HEK293 (cell line): ENCODE measurements at regions not wholly inside any gene's neighbourhood (a gene's known extent, or its start where the extent isn't known, plus 50 kb on each side); places are given as distances from the start of the nearest gene placed in this dataset.

Experiments used
- CTCF ChIA-PET: fragments of 350-600 bp; formaldehyde crosslinking; extraction: SDS; loops from one replicate; lab custom pipeline; 2021; ENCODE audit warnings: antibody characterized with exemption; lab: Yijun Ruan, JAX
- POLR2A ChIA-PET: fragments of 300-600 bp; formaldehyde crosslinking; extraction: SDS; loops from one replicate; lab custom pipeline; 2020; ENCODE audit warnings: antibody characterized with exemption, inconsistent platforms; lab: Yijun Ruan, JAX
- H3K27ac ChIP-seq: fragments of 200-500 bp; sonication (Bioruptor generic); 2 replicates; pipeline ENCODE4 v1.5.1; 2014; ENCODE audit warnings: low read depth, low read length, control low read depth, inconsistent platforms; ENCODE audit errors: extremely low read depth
- H3K36me3 ChIP-seq, 2 experiments: fragments of 200-500 bp in 1 of 2; sonication (Bioruptor generic) in 1 of 2; 1 replicate in 1 of 2; 2 replicates in 1 of 2; pipeline ENCODE4 v1.5.1; 2014 to 2017; ENCODE audit warnings: inconsistent platforms in 2 of 2, low read length in 2 of 2; ENCODE audit not compliant: control insufficient read depth in 2 of 2, insufficient read depth in 1 of 2
- H3K4me1 ChIP-seq: fragments of 200-500 bp; sonication (Bioruptor generic); 2 replicates; pipeline ENCODE4 v1.5.1; 2014; ENCODE audit warnings: mild to moderate bottlenecking, low read length, inconsistent platforms; ENCODE audit not compliant: control insufficient read depth, insufficient read depth
- H3K4me3 ChIP-seq: 2 replicates; pipeline ENCODE4 v1.5.1; 2011; ENCODE audit warnings: low read depth, mild to moderate bottlenecking, control low read depth, low read length, moderate library complexity
- H3K9me3 ChIP-seq: fragments of 200-500 bp; sonication (Bioruptor generic); 2 replicates; pipeline ENCODE4 v1.5.1; 2014; ENCODE audit warnings: low read depth, low read length, inconsistent platforms; ENCODE audit not compliant: control insufficient read depth, insufficient read depth
- KLF16 ChIP-seq: fragments of 450-650 bp; formaldehyde crosslinking; IDR thresholded peaks from 2 replicates; pipeline ENCODE4 v1.5.1; 2017; ENCODE audit warnings: missing biosample characterization, missing genetic modification characterization
- KLF9 ChIP-seq: fragments of 450-650 bp; formaldehyde crosslinking; IDR thresholded peaks from 2 replicates; pipeline ENCODE4 v1.5.1; 2016; ENCODE audit warnings: missing biosample characterization, missing genetic modification characterization, low read depth
- PRDM1 ChIP-seq: fragments of 450-650 bp; formaldehyde crosslinking; IDR thresholded peaks from 2 replicates; pipeline ENCODE4; 2016; ENCODE audit warnings: missing biosample characterization, missing genetic modification characterization
- SCRT2 ChIP-seq: fragments of 450-650 bp; formaldehyde crosslinking; IDR thresholded peaks from 2 replicates; pipeline ENCODE4 v1.5.1; 2016; ENCODE audit warnings: missing biosample characterization, missing genetic modification characterization
- ZBTB1 ChIP-seq: fragments of 450-650 bp; formaldehyde crosslinking; IDR thresholded peaks from 2 replicates; pipeline ENCODE4 v1.5.1; 2016; ENCODE audit warnings: missing biosample characterization, missing genetic modification characterization
- ZNF114 ChIP-seq: fragments of 450-650 bp; formaldehyde crosslinking; IDR thresholded peaks from 2 replicates; pipeline ENCODE4 v1.5.0; 2017; ENCODE audit warnings: missing biosample characterization, missing genetic modification characterization
- ZNF211 ChIP-seq: fragments of 450-650 bp; formaldehyde crosslinking; IDR thresholded peaks from 2 replicates; pipeline ENCODE4 v1.5.1; 2016; ENCODE audit warnings: low read depth, missing biosample characterization, missing genetic modification characterization
- ZNF302 ChIP-seq: fragments of 450-650 bp; formaldehyde crosslinking; IDR thresholded peaks from 2 replicates; pipeline ENCODE4 v1.5.1; 2016; ENCODE audit warnings: missing biosample characterization, missing genetic modification characterization, low read depth
- ZNF48 ChIP-seq: fragments of 450-650 bp; formaldehyde crosslinking; IDR thresholded peaks from 2 replicates; pipeline ENCODE4 v1.5.1; 2016; ENCODE audit warnings: missing biosample characterization, missing genetic modification characterization
- ZNF488 ChIP-seq: fragments of 450-650 bp; formaldehyde crosslinking; IDR thresholded peaks from 2 replicates; pipeline ENCODE4 v1.5.1; 2016; ENCODE audit warnings: missing biosample characterization, missing genetic modification characterization
- ZNF624 ChIP-seq: fragments of 450-650 bp; formaldehyde crosslinking; IDR thresholded peaks from 2 replicates; pipeline ENCODE4 v1.5.1; 2017; ENCODE audit warnings: missing biosample characterization, missing genetic modification characterization
- ZNF792 ChIP-seq: fragments of 450-650 bp; formaldehyde crosslinking; IDR thresholded peaks from 2 replicates; pipeline ENCODE4 v1.5.1; 2016; ENCODE audit warnings: missing biosample characterization, missing genetic modification characterization
- TF ChIP-seq, protein P1 (sequence below): fragments of 450-650 bp; formaldehyde crosslinking; IDR thresholded peaks from 2 replicates; pipeline ENCODE4 v1.5.1; 2016; ENCODE audit warnings: missing biosample characterization, missing genetic modification characterization, low read depth
- TF ChIP-seq, protein P2 (sequence below): fragments of 450-650 bp; formaldehyde crosslinking; IDR thresholded peaks from 2 replicates; pipeline ENCODE4 v1.5.1; 2016; ENCODE audit warnings: missing biosample characterization, missing genetic modification characterization
- TF ChIP-seq, protein P3 (sequence below): fragments of 450-650 bp; formaldehyde crosslinking; IDR thresholded peaks from 2 replicates; pipeline ENCODE4 v1.5.1; 2016; ENCODE audit warnings: missing biosample characterization, missing genetic modification characterization
- TF ChIP-seq, protein P4 (sequence below): fragments of 450-650 bp; formaldehyde crosslinking; IDR thresholded peaks from 2 replicates; pipeline ENCODE4 v1.5.1; 2016; ENCODE audit warnings: missing biosample characterization, missing genetic modification characterization
- TF ChIP-seq, protein P5 (sequence below): fragments of 450-650 bp; formaldehyde crosslinking; conservative IDR thresholded peaks from 2 replicates; pipeline ENCODE4 v1.5.1; 2016; ENCODE audit warnings: low read depth, missing biosample characterization, missing genetic modification characterization

DNA sequence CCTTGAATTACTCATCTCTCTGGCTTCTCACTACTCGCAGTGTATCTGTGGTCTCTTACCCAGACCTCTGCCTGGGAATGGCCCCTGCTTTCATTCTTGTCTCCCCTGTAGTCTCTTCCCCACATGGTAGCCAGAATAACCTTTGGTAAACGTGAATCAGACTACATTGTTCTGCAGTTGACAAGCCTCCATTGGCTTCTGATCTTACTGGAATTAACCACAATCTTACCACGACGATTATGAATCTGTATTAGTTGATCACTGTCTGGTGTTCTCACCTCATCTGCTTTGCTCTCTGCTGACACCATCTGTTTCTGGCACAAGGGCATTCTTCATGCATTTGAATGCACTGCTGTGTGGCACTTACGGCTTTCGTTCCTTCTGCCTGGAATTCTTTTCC, 781.2 kb downstream of the MTRR start (continued):
- TF ChIP-seq, protein P1, sequence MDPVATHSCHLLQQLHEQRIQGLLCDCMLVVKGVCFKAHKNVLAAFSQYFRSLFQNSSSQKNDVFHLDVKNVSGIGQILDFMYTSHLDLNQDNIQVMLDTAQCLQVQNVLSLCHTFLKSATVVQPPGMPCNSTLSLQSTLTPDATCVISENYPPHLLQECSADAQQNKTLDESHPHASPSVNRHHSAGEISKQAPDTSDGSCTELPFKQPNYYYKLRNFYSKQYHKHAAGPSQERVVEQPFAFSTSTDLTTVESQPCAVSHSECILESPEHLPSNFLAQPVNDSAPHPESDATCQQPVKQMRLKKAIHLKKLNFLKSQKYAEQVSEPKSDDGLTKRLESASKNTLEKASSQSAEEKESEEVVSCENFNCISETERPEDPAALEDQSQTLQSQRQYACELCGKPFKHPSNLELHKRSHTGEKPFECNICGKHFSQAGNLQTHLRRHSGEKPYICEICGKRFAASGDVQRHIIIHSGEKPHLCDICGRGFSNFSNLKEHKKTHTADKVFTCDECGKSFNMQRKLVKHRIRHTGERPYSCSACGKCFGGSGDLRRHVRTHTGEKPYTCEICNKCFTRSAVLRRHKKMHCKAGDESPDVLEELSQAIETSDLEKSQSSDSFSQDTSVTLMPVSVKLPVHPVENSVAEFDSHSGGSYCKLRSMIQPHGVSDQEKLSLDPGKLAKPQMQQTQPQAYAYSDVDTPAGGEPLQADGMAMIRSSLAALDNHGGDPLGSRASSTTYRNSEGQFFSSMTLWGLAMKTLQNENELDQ (tag by site-specific recombination): no peak
- TF ChIP-seq ZNF624 (tag by site-specific recombination) (no peak), ZNF488 (tag by site-specific recombination) (no peak)

- Histone ChIP-seq H3K9me3 (no peaks in the 10 kb centered on the region), H3K4me1 (no peaks in the 10 kb centered on the region), H3K36me3 (no peaks in the 10 kb centered on the region), H3K27ac (no peak overlapping the region), H3K4me3 (no peak overlapping the region)
- ChIA-PET POLR2A (no interaction called here), CTCF (no interaction called here)
- peak; percentile 97 for TF ChIP-seq PRDM1 (tag by site-specific recombination)
- TF ChIP-seq, protein P2, sequence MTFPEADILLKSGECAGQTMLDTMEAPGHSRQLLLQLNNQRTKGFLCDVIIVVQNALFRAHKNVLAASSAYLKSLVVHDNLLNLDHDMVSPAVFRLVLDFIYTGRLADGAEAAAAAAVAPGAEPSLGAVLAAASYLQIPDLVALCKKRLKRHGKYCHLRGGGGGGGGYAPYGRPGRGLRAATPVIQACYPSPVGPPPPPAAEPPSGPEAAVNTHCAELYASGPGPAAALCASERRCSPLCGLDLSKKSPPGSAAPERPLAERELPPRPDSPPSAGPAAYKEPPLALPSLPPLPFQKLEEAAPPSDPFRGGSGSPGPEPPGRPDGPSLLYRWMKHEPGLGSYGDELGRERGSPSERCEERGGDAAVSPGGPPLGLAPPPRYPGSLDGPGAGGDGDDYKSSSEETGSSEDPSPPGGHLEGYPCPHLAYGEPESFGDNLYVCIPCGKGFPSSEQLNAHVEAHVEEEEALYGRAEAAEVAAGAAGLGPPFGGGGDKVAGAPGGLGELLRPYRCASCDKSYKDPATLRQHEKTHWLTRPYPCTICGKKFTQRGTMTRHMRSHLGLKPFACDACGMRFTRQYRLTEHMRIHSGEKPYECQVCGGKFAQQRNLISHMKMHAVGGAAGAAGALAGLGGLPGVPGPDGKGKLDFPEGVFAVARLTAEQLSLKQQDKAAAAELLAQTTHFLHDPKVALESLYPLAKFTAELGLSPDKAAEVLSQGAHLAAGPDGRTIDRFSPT (tag by site-specific recombination): no peak
- TF ChIP-seq, protein P3, sequence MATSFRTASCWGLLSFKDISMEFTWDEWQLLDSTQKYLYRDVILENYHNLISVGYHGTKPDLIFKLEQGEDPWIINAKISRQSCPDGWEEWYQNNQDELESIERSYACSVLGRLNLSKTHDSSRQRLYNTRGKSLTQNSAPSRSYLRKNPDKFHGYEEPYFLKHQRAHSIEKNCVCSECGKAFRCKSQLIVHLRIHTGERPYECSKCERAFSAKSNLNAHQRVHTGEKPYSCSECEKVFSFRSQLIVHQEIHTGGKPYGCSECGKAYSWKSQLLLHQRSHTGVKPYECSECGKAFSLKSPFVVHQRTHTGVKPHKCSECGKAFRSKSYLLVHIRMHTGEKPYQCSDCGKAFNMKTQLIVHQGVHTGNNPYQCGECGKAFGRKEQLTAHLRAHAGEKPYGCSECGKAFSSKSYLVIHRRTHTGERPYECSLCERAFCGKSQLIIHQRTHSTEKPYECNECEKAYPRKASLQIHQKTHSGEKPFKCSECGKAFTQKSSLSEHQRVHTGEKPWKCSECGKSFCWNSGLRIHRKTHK (tag by site-specific recombination): no peak
These were observed 791.4 kb downstream of the MTRR start for GRCh38 chr5:8660133-8660893.

GRCh38 chr5:8663374-8663773, 794.4 kb downstream of the MTRR start:
- Histone ChIP-seq H3K4me3 (no peak overlapping the region), H3K9me3 (no peaks in the 10 kb centered on the region), H3K27ac (no peak overlapping the region), H3K4me1 (no peaks in the 10 kb centered on the region), H3K36me3 (no peaks in the 10 kb centered on the region)
- CTCF ChIA-PET: no interaction called here
- POLR2A ChIA-PET: no interaction called here
- TF ChIP-seq, protein P4, sequence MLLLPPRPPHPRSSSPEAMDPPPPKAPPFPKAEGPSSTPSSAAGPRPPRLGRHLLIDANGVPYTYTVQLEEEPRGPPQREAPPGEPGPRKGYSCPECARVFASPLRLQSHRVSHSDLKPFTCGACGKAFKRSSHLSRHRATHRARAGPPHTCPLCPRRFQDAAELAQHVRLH (tag by site-specific recombination): no peak
- TF ChIP-seq KLF9 (tag by site-specific recombination) (no peak), ZNF211 (tag by site-specific recombination) (no peak), ZBTB1 (tag by site-specific recombination) (no peak), ZNF792 (tag by site-specific recombination) (no peak), KLF16 (no peak), SCRT2 (tag by site-specific recombination) (no peak), ZNF302 (tag by site-specific recombination) (no peak), ZNF48 (tag by site-specific recombination) (no peak), ZNF114 (tag by site-specific recombination) (no peak)
- TF ChIP-seq, protein P5, sequence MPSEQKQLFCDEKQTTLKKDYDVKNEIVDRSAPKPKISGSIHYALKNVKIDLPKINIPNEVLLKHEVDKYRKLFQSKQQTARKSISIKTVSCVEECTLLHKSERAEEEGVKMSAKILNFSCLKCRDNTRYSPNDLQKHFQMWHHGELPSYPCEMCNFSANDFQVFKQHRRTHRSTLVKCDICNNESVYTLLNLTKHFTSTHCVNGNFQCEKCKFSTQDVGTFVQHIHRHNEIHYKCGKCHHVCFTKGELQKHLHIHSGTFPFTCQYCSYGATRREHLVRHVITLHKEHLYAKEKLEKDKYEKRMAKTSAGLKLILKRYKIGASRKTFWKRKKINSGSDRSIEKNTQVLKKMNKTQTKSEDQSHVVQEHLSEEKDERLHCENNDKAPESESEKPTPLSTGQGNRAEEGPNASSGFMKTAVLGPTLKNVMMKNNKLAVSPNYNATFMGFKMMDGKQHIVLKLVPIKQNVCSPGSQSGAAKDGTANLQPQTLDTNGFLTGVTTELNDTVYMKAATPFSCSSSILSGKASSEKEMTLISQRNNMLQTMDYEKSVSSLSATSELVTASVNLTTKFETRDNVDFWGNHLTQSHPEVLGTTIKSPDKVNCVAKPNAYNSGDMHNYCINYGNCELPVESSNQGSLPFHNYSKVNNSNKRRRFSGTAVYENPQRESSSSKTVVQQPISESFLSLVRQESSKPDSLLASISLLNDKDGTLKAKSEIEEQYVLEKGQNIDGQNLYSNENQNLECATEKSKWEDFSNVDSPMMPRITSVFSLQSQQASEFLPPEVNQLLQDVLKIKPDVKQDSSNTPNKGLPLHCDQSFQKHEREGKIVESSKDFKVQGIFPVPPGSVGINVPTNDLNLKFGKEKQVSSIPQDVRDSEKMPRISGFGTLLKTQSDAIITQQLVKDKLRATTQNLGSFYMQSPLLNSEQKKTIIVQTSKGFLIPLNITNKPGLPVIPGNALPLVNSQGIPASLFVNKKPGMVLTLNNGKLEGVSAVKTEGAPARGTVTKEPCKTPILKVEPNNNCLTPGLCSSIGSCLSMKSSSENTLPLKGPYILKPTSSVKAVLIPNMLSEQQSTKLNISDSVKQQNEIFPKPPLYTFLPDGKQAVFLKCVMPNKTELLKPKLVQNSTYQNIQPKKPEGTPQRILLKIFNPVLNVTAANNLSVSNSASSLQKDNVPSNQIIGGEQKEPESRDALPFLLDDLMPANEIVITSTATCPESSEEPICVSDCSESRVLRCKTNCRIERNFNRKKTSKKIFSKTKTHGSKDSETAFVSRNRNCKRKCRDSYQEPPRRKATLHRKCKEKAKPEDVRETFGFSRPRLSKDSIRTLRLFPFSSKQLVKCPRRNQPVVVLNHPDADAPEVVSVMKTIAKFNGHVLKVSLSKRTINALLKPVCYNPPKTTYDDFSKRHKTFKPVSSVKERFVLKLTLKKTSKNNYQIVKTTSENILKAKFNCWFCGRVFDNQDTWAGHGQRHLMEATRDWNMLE (tag by site-specific recombination): no peak
- TF ChIP-seq, protein P1 (tag by site-specific recombination): no peak
